Activated T-helper 1 cell treated with Interleukin-2 at 50 U/mL for 16 hours (primary cell): ENCODE measurements at regions not wholly inside any gene's neighbourhood (a gene's known extent, or its start where the extent isn't known, plus 50 kb on each side); places are given as distances from the start of the nearest gene placed in this dataset.
"Not testable (repeated sequence)": the region's sequence is repeated elsewhere in the genome, so short reads cannot be mapped to it uniquely, and the experiment has no call there.

Experiments used
- DNase-seq: peaks from one replicate; pipeline ENCODE4 v3.0.0-alpha.2; 2020; ENCODE audit warnings: low read depth

GRCh38 chr2:129377078-129377469, 602.4 kb upstream of the RAB6C start:
- no peak for DNase-seq

GRCh38 chr2:129378186-129378585, 601.3 kb upstream of the RAB6C start:
- DNase-seq: no peak

GRCh38 chr2:129379411-129379810, 600.1 kb upstream of the RAB6C start:
- no peak for DNase-seq

- DNase-seq: no peak
These were observed 597.7 kb upstream of the RAB6C start for GRCh38 chr2:129381789-129382188.

- DNase-seq: no peak
These were observed 590.6 kb upstream of the RAB6C start for GRCh38 chr2:129388870-129389269.

GRCh38 chr2:129393816-129394215, 585.6 kb upstream of the RAB6C start:
- no peak for DNase-seq

- no peak for DNase-seq
These were observed 582.4 kb upstream of the RAB6C start for GRCh38 chr2:129396980-129397599.

- DNase-seq: no peak
These were observed 578.6 kb upstream of the RAB6C start for GRCh38 chr2:129400826-129401225.

- DNase-seq: no peak
These were observed 577.4 kb upstream of the RAB6C start for GRCh38 chr2:129402076-129402475.

- DNase-seq: no peak
These were observed 575.3 kb upstream of the RAB6C start for GRCh38 chr2:129404000-129404685.

GRCh38 chr2:129408570-129408969, 570.9 kb upstream of the RAB6C start:
- no peak for DNase-seq

GRCh38 chr2:129417041-129417440, 562.4 kb upstream of the RAB6C start:
- not testable (repeated sequence) for DNase-seq

- no peak for DNase-seq
These were observed 557.4 kb upstream of the RAB6C start for GRCh38 chr2:129422028-129422427.

GRCh38 chr2:129428086-129428660, 551.3 kb upstream of the RAB6C start:
- DNase-seq: no peak

- no peak for DNase-seq
These were observed 548.6 kb upstream of the RAB6C start for GRCh38 chr2:129430911-129431310.

- no peak for DNase-seq
These were observed 547.6 kb upstream of the RAB6C start for GRCh38 chr2:129431881-129432280.

GRCh38 chr2:129436809-129437208, 542.7 kb upstream of the RAB6C start:
- no peak for DNase-seq

GRCh38 chr2:129437725-129438124, 541.7 kb upstream of the RAB6C start:
- no peak for DNase-seq

GRCh38 chr2:129438501-129439057, 540.9 kb upstream of the RAB6C start:
- DNase-seq: no peak

- no peak for DNase-seq
These were observed 539.8 kb upstream of the RAB6C start for GRCh38 chr2:129439406-129440302.

GRCh38 chr2:129441610-129442009, 537.9 kb upstream of the RAB6C start:
- DNase-seq: no peak

- no peak for DNase-seq
These were observed 536.1 kb upstream of the RAB6C start for GRCh38 chr2:129443235-129443864.
